GM12872 (cell line): ENCODE measurements at regions not wholly inside any gene's neighbourhood (a gene's known extent, or its start where the extent isn't known, plus 50 kb on each side); places are given as distances from the start of the nearest gene placed in this dataset.

Source experiments
- CTCF ChIP-seq: IDR thresholded peaks from 3 replicates; pipeline ENCODE4 v1.5.1; 2011; ENCODE audit warnings: low read depth, mild to moderate bottlenecking, low read length, moderate library complexity; ENCODE audit not compliant: insufficient read depth

- no peak for TF ChIP-seq CTCF
These were observed 140.9 kb downstream of the TPRA1 start for GRCh38 chr3:127449486-127450212.

- TF ChIP-seq CTCF: no peak
These were observed 141.9 kb downstream of the TPRA1 start for GRCh38 chr3:127448671-127449070.

GRCh38 chr3:127448161-127448561, 142.4 kb downstream of the TPRA1 start:
- no peak for TF ChIP-seq CTCF

GRCh38 chr3:127446756-127447155, 143.8 kb downstream of the TPRA1 start:
- TF ChIP-seq CTCF: no peak

- no peak for TF ChIP-seq CTCF
These were observed 144.8 kb downstream of the TPRA1 start for GRCh38 chr3:127445581-127446343.

- no peak for TF ChIP-seq CTCF
These were observed 145.8 kb downstream of the TPRA1 start for GRCh38 chr3:127444761-127445160.

GRCh38 chr3:127443581-127444375, 146.8 kb downstream of the TPRA1 start:
- TF ChIP-seq CTCF: no peak
